Neural progenitor cell (in vitro differentiated cells): ENCODE measurements at regions not wholly inside any gene's neighbourhood (a gene's known extent, or its start where the extent isn't known, plus 50 kb on each side); places are given as distances from the start of the nearest gene placed in this dataset.

Experiments
- DNase-seq: peaks from one replicate; pipeline ENCODE4 v3.0.0-alpha.2; 2016; ENCODE audit warnings: low spot score
- H2AFZ ChIP-seq: fragments of 200-600 bp; sonication (generic); replicated peaks from 2 replicates; pipeline ENCODE4 v1.6.1; 2016; ENCODE audit warnings: antibody characterized with exemption
- H3F3A ChIP-seq: fragments of 200-600 bp; sonication (generic); 2 replicates; pipeline ENCODE4 v1.6.1; 2016; ENCODE audit warnings: antibody characterized with exemption, low read depth
- H3K27ac ChIP-seq: fragments of 200-600 bp; sonication (generic); 2 replicates; pipeline ENCODE4 v1.5.1; 2016; ENCODE audit warnings: mild to moderate bottlenecking
- H3K27me3 ChIP-seq: fragments of 200-600 bp; sonication (generic); 2 replicates; pipeline ENCODE4 v1.6.1; 2016; ENCODE audit warnings: mild to moderate bottlenecking, moderate library complexity
- H3K36me3 ChIP-seq: fragments of 200-600 bp; sonication (generic); 2 replicates; pipeline ENCODE4 v1.5.1; 2016
- H3K4me1 ChIP-seq: fragments of 200-600 bp; sonication (generic); 2 replicates; pipeline ENCODE4 v1.6.1; 2016; ENCODE audit warnings: mixed run types
- H3K4me2 ChIP-seq: fragments of 200-600 bp; sonication (generic); 2 replicates; pipeline ENCODE4 v1.6.1; 2016
- H3K4me3 ChIP-seq: fragments of 200-600 bp; sonication (generic); 2 replicates; pipeline ENCODE4 v1.5.1; 2016
- H3K79me2 ChIP-seq: fragments of 200-600 bp; sonication (generic); 2 replicates; pipeline ENCODE4 v1.6.1; 2016; ENCODE audit warnings: low read depth
- H3K9ac ChIP-seq: fragments of 200-600 bp; sonication (generic); 2 replicates; pipeline ENCODE4 v1.6.1; 2016
- H3K9me3 ChIP-seq: fragments of 200-600 bp; sonication (generic); 2 replicates; pipeline ENCODE4 v1.5.1; 2016; ENCODE audit warnings: low read depth
- H4K20me1 ChIP-seq: fragments of 200-600 bp; sonication (generic); 2 replicates; pipeline ENCODE4 v1.6.1; 2016; ENCODE audit warnings: low read depth
- H3K27ac Mint-ChIP-seq: 3 replicates; pipeline ENCODE4 v1.8.0; 2021; ENCODE audit warnings: mixed read lengths
- H3K27me3 Mint-ChIP-seq: 2 replicates; pipeline ENCODE4 v1.8.0; 2022; ENCODE audit warnings: low read depth, mild to moderate bottlenecking, inconsistent platforms, moderate library complexity, mixed read lengths; ENCODE audit not compliant: insufficient read depth
- H3K36me3 Mint-ChIP-seq: 3 replicates; pipeline ENCODE4 v1.8.0; 2021; ENCODE audit warnings: mixed read lengths
- H3K4me1 Mint-ChIP-seq: 3 replicates; pipeline ENCODE4 v1.8.0; 2021; ENCODE audit warnings: mixed read lengths
- H3K4me3 Mint-ChIP-seq: 3 replicates; pipeline ENCODE4 v1.8.0; 2021; ENCODE audit warnings: mild to moderate bottlenecking, moderate library complexity, mixed read lengths
- H3K9me3 Mint-ChIP-seq: 3 replicates; pipeline ENCODE4 v1.8.0; 2020; ENCODE audit warnings: mixed read lengths
- CTCF ChIP-seq: fragments of 200-600 bp; sonication (generic); IDR thresholded peaks from 2 replicates; pipeline ENCODE4 v1.5.1; 2017; ENCODE audit warnings: antibody characterized with exemption, mild to moderate bottlenecking
- EZH2 ChIP-seq: fragments of 200-600 bp; sonication (generic); IDR thresholded peaks from 2 replicates; pipeline ENCODE4 v1.6.1; 2017; ENCODE audit warnings: antibody characterized with exemption, mild to moderate bottlenecking, moderate library complexity
- EZH2phosphoT487 ChIP-seq: fragments of 200-600 bp; sonication (generic); IDR thresholded peaks from 2 replicates; pipeline ENCODE4 v1.6.1; 2017; ENCODE audit warnings: antibody characterized with exemption

- no peaks in the 10 kb centered on the region for H3K9me3 ChIP-seq
- H3K79me2 ChIP-seq, result no peaks in the 10 kb centered on the region
- no peak overlapping the region for H2AFZ ChIP-seq
- no peak overlapping the region for H3K9ac ChIP-seq
- no peak overlapping the region for H3K27ac ChIP-seq
- Mint-ChIP-seq H3K4me3 (no peak overlapping the region), H3K36me3 (no peaks in the 10 kb centered on the region), H3K27ac (no peak overlapping the region), H3K4me1 (peaks cover 2% of the 10 kb centered on the region), H3K9me3 (peaks cover 7% of the 10 kb centered on the region), H3K27me3 (no peaks in the 10 kb centered on the region)
- no peaks in the 10 kb centered on the region for H4K20me1 ChIP-seq
- no peak overlapping the region for H3K4me3 ChIP-seq
- H3K27me3 ChIP-seq, result no peaks in the 10 kb centered on the region
- DNase-seq, result no peak
- peaks cover 21% of the 10 kb centered on the region for H3K4me1 ChIP-seq
- H3K36me3 ChIP-seq, result no peaks in the 10 kb centered on the region
- no peaks in the 10 kb centered on the region for H3F3A ChIP-seq
- no peak overlapping the region for H3K4me2 ChIP-seq
- TF ChIP-seq CTCF (no peak), EZH2 (no peak), EZH2phosphoT487 (no peak)
Measured at GRCh38 chr18:34038086-34038485, 186.6 kb downstream of the NOL4 start.

GRCh38 chr18:34033968-34034367 is 190.7 kb downstream of the NOL4 start:
- no peaks in the 10 kb centered on the region for H3K36me3 ChIP-seq
- H3K4me1 ChIP-seq, result peaks cover under 1% of the 10 kb centered on the region
- H3K27me3 Mint-ChIP-seq, result no peaks in the 10 kb centered on the region
- H3K27ac ChIP-seq, result no peak overlapping the region
- H3F3A ChIP-seq, result no peaks in the 10 kb centered on the region
- DNase-seq, result no peak
- no peak overlapping the region for H3K4me2 ChIP-seq
- no peak overlapping the region for H3K4me3 ChIP-seq
- no peaks in the 10 kb centered on the region for H3K4me1 Mint-ChIP-seq
- H3K79me2 ChIP-seq, result no peaks in the 10 kb centered on the region
- no peak overlapping the region for H2AFZ ChIP-seq
- no peaks in the 10 kb centered on the region for H3K36me3 Mint-ChIP-seq
- H3K9ac ChIP-seq, result no peak overlapping the region
- H3K9me3 ChIP-seq, result no peaks in the 10 kb centered on the region
- no peaks in the 10 kb centered on the region for H4K20me1 ChIP-seq
- TF ChIP-seq EZH2, result no peak
- no peak for TF ChIP-seq CTCF
- TF ChIP-seq EZH2phosphoT487, result no peak
- H3K27me3 ChIP-seq, result no peaks in the 10 kb centered on the region
- peaks cover 13% of the 10 kb centered on the region for H3K9me3 Mint-ChIP-seq
- H3K4me3 Mint-ChIP-seq, result no peak overlapping the region
- no peak overlapping the region for H3K27ac Mint-ChIP-seq

- Histone ChIP-seq H3F3A (no peaks in the 10 kb centered on the region), H3K27ac (no peak overlapping the region), H4K20me1 (no peaks in the 10 kb centered on the region), H3K9me3 (no peaks in the 10 kb centered on the region), H3K4me3 (no peak overlapping the region), H3K79me2 (no peaks in the 10 kb centered on the region), H3K9ac (no peak overlapping the region), H3K27me3 (no peaks in the 10 kb centered on the region), H3K4me2 (no peak overlapping the region), H3K4me1 (no peaks in the 10 kb centered on the region), H3K36me3 (no peaks in the 10 kb centered on the region), H2AFZ (no peak overlapping the region)
- no peaks in the 10 kb centered on the region for H3K36me3 Mint-ChIP-seq
- H3K4me3 Mint-ChIP-seq, result no peak overlapping the region
- H3K27me3 Mint-ChIP-seq, result no peaks in the 10 kb centered on the region
- peaks cover 13% of the 10 kb centered on the region for H3K9me3 Mint-ChIP-seq
- TF ChIP-seq EZH2phosphoT487, result no peak
- DNase-seq, result no peak
- no peaks in the 10 kb centered on the region for H3K4me1 Mint-ChIP-seq
- H3K27ac Mint-ChIP-seq, result no peak overlapping the region
Measured at GRCh38 chr18:34031810-34032209, 192.9 kb downstream of the NOL4 start.

- no peaks in the 10 kb centered on the region for H3K36me3 Mint-ChIP-seq
- Histone ChIP-seq H3K4me1 (no peaks in the 10 kb centered on the region), H4K20me1 (no peaks in the 10 kb centered on the region), H3F3A (no peaks in the 10 kb centered on the region), H3K27ac (no peak overlapping the region), H3K9ac (no peak overlapping the region), H3K79me2 (no peaks in the 10 kb centered on the region), H2AFZ (no peak overlapping the region), H3K9me3 (no peaks in the 10 kb centered on the region), H3K4me3 (no peak overlapping the region), H3K36me3 (no peaks in the 10 kb centered on the region), H3K27me3 (no peaks in the 10 kb centered on the region), H3K4me2 (no peak overlapping the region)
- H3K9me3 Mint-ChIP-seq, result peaks cover 6% of the 10 kb centered on the region
- H3K4me3 Mint-ChIP-seq, result no peak overlapping the region
- TF ChIP-seq CTCF (no peak), EZH2phosphoT487 (no peak), EZH2 (no peak)
- no peak overlapping the region for H3K27ac Mint-ChIP-seq
- H3K27me3 Mint-ChIP-seq, result no peaks in the 10 kb centered on the region
- peaks cover 6% of the 10 kb centered on the region for H3K4me1 Mint-ChIP-seq
- no peak for DNase-seq
Measured at GRCh38 chr18:34028324-34028723, 196.4 kb downstream of the NOL4 start.
